Esophagus muscularis mucosa (tissue), 3 donors: ENCODE measurements at regions not wholly inside any gene's neighbourhood (a gene's known extent, or its start where the extent isn't known, plus 50 kb on each side); places are given as distances from the start of the nearest gene placed in this dataset.

Experiments used
- POLR2A ChIP-seq: fragments of 450-650 bp; IDR thresholded peaks from one replicate; pipeline ENCODE4 v1.6.1; 2017; ENCODE audit warnings: antibody characterized with exemption, moderate library complexity, mild to moderate bottlenecking, low read depth
- TF ChIP-seq, protein P1 (sequence below), 3 experiments: fragments of 200-600 bp in 2 of 3; fragments of 450-650 bp in 1 of 3; sonication (generic) in 2 of 3; IDR thresholded peaks; one replicate each; pipeline ENCODE4 v1.5.1; 2017 to 2019; ENCODE audit warnings: antibody characterized with exemption in 3 of 3, mild to moderate bottlenecking in 2 of 3, moderate library complexity in 1 of 3

DNA sequence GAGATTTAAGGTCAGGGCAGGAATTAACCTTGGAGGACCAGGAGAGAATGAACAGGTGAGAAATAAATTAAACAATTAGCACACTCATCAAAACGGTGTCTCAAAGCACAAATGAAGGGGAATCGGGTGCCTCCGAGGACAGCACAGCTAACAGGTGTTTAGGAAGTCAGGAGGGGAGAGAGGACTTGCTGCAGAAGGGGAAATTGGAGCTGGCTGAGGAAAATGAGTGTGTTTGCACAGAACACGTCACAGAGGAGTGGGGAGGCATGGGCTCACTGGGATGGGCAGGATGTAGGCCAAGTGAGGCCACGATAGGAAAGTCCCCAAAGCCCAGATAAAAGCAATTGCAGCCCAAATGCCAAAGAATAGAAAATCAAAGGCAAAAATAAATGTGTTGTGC, 121.7 kb downstream of the ZNF664 start:
- TF ChIP-seq POLR2A: no peak
- TF ChIP-seq, protein P1, sequence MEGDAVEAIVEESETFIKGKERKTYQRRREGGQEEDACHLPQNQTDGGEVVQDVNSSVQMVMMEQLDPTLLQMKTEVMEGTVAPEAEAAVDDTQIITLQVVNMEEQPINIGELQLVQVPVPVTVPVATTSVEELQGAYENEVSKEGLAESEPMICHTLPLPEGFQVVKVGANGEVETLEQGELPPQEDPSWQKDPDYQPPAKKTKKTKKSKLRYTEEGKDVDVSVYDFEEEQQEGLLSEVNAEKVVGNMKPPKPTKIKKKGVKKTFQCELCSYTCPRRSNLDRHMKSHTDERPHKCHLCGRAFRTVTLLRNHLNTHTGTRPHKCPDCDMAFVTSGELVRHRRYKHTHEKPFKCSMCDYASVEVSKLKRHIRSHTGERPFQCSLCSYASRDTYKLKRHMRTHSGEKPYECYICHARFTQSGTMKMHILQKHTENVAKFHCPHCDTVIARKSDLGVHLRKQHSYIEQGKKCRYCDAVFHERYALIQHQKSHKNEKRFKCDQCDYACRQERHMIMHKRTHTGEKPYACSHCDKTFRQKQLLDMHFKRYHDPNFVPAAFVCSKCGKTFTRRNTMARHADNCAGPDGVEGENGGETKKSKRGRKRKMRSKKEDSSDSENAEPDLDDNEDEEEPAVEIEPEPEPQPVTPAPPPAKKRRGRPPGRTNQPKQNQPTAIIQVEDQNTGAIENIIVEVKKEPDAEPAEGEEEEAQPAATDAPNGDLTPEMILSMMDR (IDR thresholded peaks at IDR 0.05): no peak
